PC-9 (cell line): ENCODE measurements at regions not wholly inside any gene's neighbourhood (a gene's known extent, or its start where the extent isn't known, plus 50 kb on each side); places are given as distances from the start of the nearest gene placed in this dataset.

Experiments
- BruUV-seq: library from RNA; stranded (reverse); fragments of 400-500 nt; replicated peaks from 2 replicates; lab custom pipeline; 2021; lab: Mats Ljungman, UMichigan
- CTCF ChIA-PET: fragments of 300-600 bp; sonication (Branson Sonifier 250); formaldehyde crosslinking; loops from one replicate; lab custom pipeline; 2022; ENCODE audit warnings: antibody characterized with exemption; lab: Charles Lee
- POLR2A ChIA-PET: fragments of 300-600 bp; sonication (Branson Sonifier 250); formaldehyde crosslinking; loops from one replicate; lab custom pipeline; 2022; ENCODE audit warnings: antibody characterized with exemption; ENCODE audit not compliant: unreplicated experiment; lab: Charles Lee
- DNase-seq, 2 experiments: peaks; one replicate each; pipeline versions ENCODE4 v3.0.0 to v3.0.0-alpha.2; 2015 to 2022; ENCODE audit warnings: mixed read lengths in 1 of 2
- H2AFZ ChIP-seq: fragments of 200-600 bp; sonication (generic); 2 replicates; pipeline ENCODE4 v1.8.1; 2017; ENCODE audit warnings: antibody characterized with exemption
- H3F3A ChIP-seq: fragments of 200-600 bp; sonication (generic); 2 replicates; pipeline ENCODE4 v1.8.1; 2017; ENCODE audit warnings: antibody characterized with exemption, mild to moderate bottlenecking, low read depth; ENCODE audit not compliant: insufficient read depth
- H3K27ac ChIP-seq: fragments of 200-600 bp; sonication (generic); 2 replicates; pipeline ENCODE4 v1.6.1; 2016; ENCODE audit warnings: mixed run types
- H3K27me3 ChIP-seq: fragments of 200-600 bp; sonication (generic); 2 replicates; pipeline ENCODE4 v1.6.1; 2016; ENCODE audit warnings: low read depth, mixed run types; ENCODE audit not compliant: insufficient read depth
- H3K36me3 ChIP-seq: fragments of 200-600 bp; sonication (generic); 2 replicates; pipeline ENCODE4 v1.6.1; 2016; ENCODE audit warnings: low read depth, mixed run types
- H3K4me1 ChIP-seq: fragments of 200-600 bp; sonication (generic); replicated peaks from 2 replicates; pipeline ENCODE4 v1.6.1; 2016; ENCODE audit warnings: mixed run types; ENCODE audit not compliant: insufficient read depth
- H3K4me2 ChIP-seq: fragments of 200-600 bp; sonication (generic); 2 replicates; pipeline ENCODE4 v1.6.1; 2017; ENCODE audit warnings: mixed run types
- H3K4me3 ChIP-seq: fragments of 200-600 bp; sonication (generic); 2 replicates; pipeline ENCODE4 v1.6.1; 2016; ENCODE audit warnings: mixed run types
- H3K79me2 ChIP-seq: fragments of 200-600 bp; sonication (generic); 2 replicates; pipeline ENCODE4 v1.6.1; 2017; ENCODE audit warnings: low read depth, mixed run types
- H3K9me2 ChIP-seq: fragments of 200-600 bp; sonication (generic); 2 replicates; pipeline ENCODE4 v1.8.1; 2017; ENCODE audit warnings: mild to moderate bottlenecking; ENCODE audit not compliant: insufficient read depth
- H3K9me3 ChIP-seq: fragments of 200-600 bp; sonication (generic); 2 replicates; pipeline ENCODE4 v1.8.1; 2016; ENCODE audit warnings: low read depth; ENCODE audit not compliant: insufficient read depth
- H4K20me1 ChIP-seq: fragments of 200-600 bp; sonication (generic); 2 replicates; pipeline ENCODE4 v1.8.1; 2017; ENCODE audit not compliant: insufficient read depth
- CTCF ChIP-seq: fragments of 200-600 bp; sonication (generic); conservative IDR thresholded peaks from 2 replicates; pipeline ENCODE4 v1.6.1; 2017; ENCODE audit warnings: mixed run types, antibody characterized with exemption, mild to moderate bottlenecking, moderate library complexity
- EZH2 ChIP-seq: fragments of 200-600 bp; sonication (generic); IDR thresholded peaks from 2 replicates; pipeline ENCODE4 v1.8.0; 2017; ENCODE audit warnings: antibody characterized with exemption, low read depth
- intact Hi-C: fragments of 100-400 bp; cut with micrococcal nuclease; formaldehyde crosslinking; loops from one replicate; pipeline ENCODE4 v1.10.0; 2022; ENCODE audit not compliant: unreplicated experiment

- DNase-seq: no peak
- Histone ChIP-seq H3K36me3 (no peaks in the 10 kb centered on the region), H4K20me1 (no peaks in the 10 kb centered on the region), H3K4me3 (no peak overlapping the region), H3F3A (no peaks in the 10 kb centered on the region), H3K79me2 (no peaks in the 10 kb centered on the region), H3K9me2 (no peaks in the 10 kb centered on the region), H3K9me3 (no peaks in the 10 kb centered on the region; the same call in 1 of the 2 replicates), H2AFZ (no peak overlapping the region), H3K4me1 (peaks cover 10% of the 10 kb centered on the region; the same call in 1 of the 2 replicates), H3K4me2 (no peak overlapping the region), H3K27me3 (no peaks in the 10 kb centered on the region), H3K27ac (no peak overlapping the region)
- intact Hi-C loops: no loop called here
- ChIA-PET CTCF (no interaction called here), POLR2A (no interaction called here)
- no TSS peak for BruUV-seq
- TF ChIP-seq EZH2: no peak
- TF ChIP-seq CTCF: no peak
Observed at GRCh38 chr12:42689699-42690098, 100.2 kb upstream of the PRICKLE1 start.

- no peak overlapping the region for H3K27ac ChIP-seq
Observed at GRCh38 chr12:42686514-42687172, 97.1 kb upstream of the PRICKLE1 start.

GRCh38 chr12:42684802-42685071 lies 95.2 kb upstream of the PRICKLE1 start:
- no peaks in the 10 kb centered on the region for H3F3A ChIP-seq
- H3K9me3 ChIP-seq: no peaks in the 10 kb centered on the region; the same call in 1 of the 2 replicates
- no peaks in the 10 kb centered on the region for H3K9me2 ChIP-seq
- no peak overlapping the region for H2AFZ ChIP-seq
- BruUV-seq: no TSS peak
- intact Hi-C loops: no loop called here
- TF ChIP-seq EZH2 (no peak), CTCF (no peak)
- H3K36me3 ChIP-seq: no peaks in the 10 kb centered on the region
- no peak overlapping the region for H3K4me2 ChIP-seq
- H3K4me3 ChIP-seq: no peak overlapping the region
- peaks cover 14% of the 10 kb centered on the region for H3K4me1 ChIP-seq
- no peaks in the 10 kb centered on the region for H3K27me3 ChIP-seq
- H3K79me2 ChIP-seq: no peaks in the 10 kb centered on the region
- POLR2A ChIA-PET: no interaction called here
- DNase-seq: no peak
- H4K20me1 ChIP-seq: no peaks in the 10 kb centered on the region
- CTCF ChIA-PET: no interaction called here
- H3K27ac ChIP-seq: no peak overlapping the region

More at GRCh38 chr12:42686514-42687172, 97.1 kb upstream of the PRICKLE1 start:
- ChIA-PET CTCF (no interaction called here), POLR2A (interaction anchor here (0.6 kb wide), 1 partner anchor 43 kb away, joined by 3 read pairs; no protein-coding TSS in a partner anchor)
- intact Hi-C loops: no loop called here
- TF ChIP-seq EZH2 (no peak), CTCF (no peak)
- Histone ChIP-seq H3K4me2 (no peak overlapping the region), H3F3A (no peaks in the 10 kb centered on the region), H3K36me3 (no peaks in the 10 kb centered on the region), H3K9me2 (no peaks in the 10 kb centered on the region), H4K20me1 (no peaks in the 10 kb centered on the region), H3K4me1 (peaks cover 11% of the 10 kb centered on the region; the same call in 1 of the 2 replicates), H3K4me3 (no peak overlapping the region), H3K9me3 (no peaks in the 10 kb centered on the region; the same call in 1 of the 2 replicates), H2AFZ (no peak overlapping the region), H3K79me2 (no peaks in the 10 kb centered on the region), H3K27me3 (no peaks in the 10 kb centered on the region)
- no peak for DNase-seq
- no TSS peak for BruUV-seq
